A673 (cell line): ENCODE measurements at regions not wholly inside any gene's neighbourhood (a gene's known extent, or its start where the extent isn't known, plus 50 kb on each side); places are given as distances from the start of the nearest gene placed in this dataset.
A peak's percentile ranks its signal among the peaks of the same experiment; 100 is the strongest.

Experiments used
- BruUV-seq: library from RNA; stranded (reverse); fragments of 400-500 nt; replicated peaks from 2 replicates; lab custom pipeline; 2021; lab: Mats Ljungman, UMichigan
- CTCF ChIA-PET: fragments of 300-600 bp; sonication (Branson Sonifier 250); formaldehyde crosslinking; loops from one replicate; lab custom pipeline; 2022; ENCODE audit warnings: antibody characterized with exemption; lab: Charles Lee
- POLR2A ChIA-PET: fragments of 300-600 bp; sonication (Branson Sonifier 250); formaldehyde crosslinking; loops from one replicate; lab custom pipeline; 2022; ENCODE audit warnings: antibody characterized with exemption; ENCODE audit not compliant: low non-redundant PET; lab: Charles Lee
- DNase-seq: peaks from one replicate; pipeline ENCODE4 v3.0.0-alpha.2; 2015; ENCODE audit warnings: low spot score
- H3K27ac ChIP-seq: fragments of 200-600 bp; sonication (generic); 2 replicates; pipeline ENCODE4 v1.5.1; 2016; ENCODE audit warnings: mixed run types, low read depth, mild to moderate bottlenecking, mixed read lengths, antibody characterized with exemption, low read length; ENCODE audit not compliant: poor library complexity, severe bottlenecking
- H3K27me3 ChIP-seq: fragments of 200-600 bp; sonication (generic); replicated peaks from 2 replicates; pipeline ENCODE4 v1.6.1; 2017; ENCODE audit warnings: mixed run types, low read depth, mild to moderate bottlenecking, mixed read lengths, antibody characterized with exemption, low read length; ENCODE audit not compliant: insufficient read depth, poor library complexity
- H3K36me3 ChIP-seq: fragments of 200-600 bp; sonication (generic); 2 replicates; pipeline ENCODE4 v1.6.1; 2016; ENCODE audit warnings: mixed run types, mild to moderate bottlenecking, mixed read lengths, antibody characterized with exemption, low read length; ENCODE audit not compliant: insufficient read depth, poor library complexity, severe bottlenecking
- H3K4me1 ChIP-seq: fragments of 200-600 bp; sonication (generic); 2 replicates; pipeline ENCODE4 v1.6.1; 2017; ENCODE audit warnings: mixed run types, mild to moderate bottlenecking, mixed read lengths, antibody characterized with exemption, low read length; ENCODE audit not compliant: insufficient read depth, poor library complexity, severe bottlenecking
- H3K4me3 ChIP-seq: fragments of 200-600 bp; sonication (generic); 2 replicates; pipeline ENCODE4 v1.5.1; 2016; ENCODE audit warnings: low read depth, mixed run types, mild to moderate bottlenecking, mixed read lengths, low read length; ENCODE audit not compliant: poor library complexity, severe bottlenecking
- H3K9me3 ChIP-seq: fragments of 200-600 bp; sonication (generic); 2 replicates; pipeline ENCODE4 v1.6.1; 2016; ENCODE audit warnings: mixed run types, low read depth, mild to moderate bottlenecking, mixed read lengths, antibody characterized with exemption, low read length; ENCODE audit not compliant: poor library complexity, severe bottlenecking
- EZH2 ChIP-seq: fragments of 200-600 bp; sonication (generic); IDR thresholded peaks from 2 replicates; pipeline ENCODE4 v1.6.1; 2017; ENCODE audit warnings: borderline replicate concordance, low read depth, mild to moderate bottlenecking, mixed read lengths, antibody characterized with exemption, low read length; ENCODE audit not compliant: poor library complexity, severe bottlenecking
- intact Hi-C: fragments of 100-400 bp; cut with micrococcal nuclease; formaldehyde crosslinking; loops from one replicate; pipeline ENCODE4 v1.10.0; 2022; ENCODE audit not compliant: unreplicated experiment
- TF ChIP-seq, protein P1 (sequence below): fragments of 300-800, 200-600 bp; sonication (generic); conservative IDR thresholded peaks from 2 replicates; pipeline ENCODE4 v1.5.1; 2017; ENCODE audit warnings: low read depth, mild to moderate bottlenecking, antibody characterized with exemption, low read length, moderate library complexity, mixed read lengths

- Histone ChIP-seq H3K27me3 (peaks cover 93% of the 10 kb centered on the region), H3K4me1 (no peaks in the 10 kb centered on the region), H3K4me3 (no peak overlapping the region), H3K9me3 (no peaks in the 10 kb centered on the region), H3K36me3 (no peaks in the 10 kb centered on the region), H3K27ac (no peak overlapping the region)
- ChIA-PET CTCF (no interaction called here), POLR2A (no interaction called here)
- DNase-seq = no peak
- intact Hi-C loops = no loop called here
- TF ChIP-seq, protein P1, sequence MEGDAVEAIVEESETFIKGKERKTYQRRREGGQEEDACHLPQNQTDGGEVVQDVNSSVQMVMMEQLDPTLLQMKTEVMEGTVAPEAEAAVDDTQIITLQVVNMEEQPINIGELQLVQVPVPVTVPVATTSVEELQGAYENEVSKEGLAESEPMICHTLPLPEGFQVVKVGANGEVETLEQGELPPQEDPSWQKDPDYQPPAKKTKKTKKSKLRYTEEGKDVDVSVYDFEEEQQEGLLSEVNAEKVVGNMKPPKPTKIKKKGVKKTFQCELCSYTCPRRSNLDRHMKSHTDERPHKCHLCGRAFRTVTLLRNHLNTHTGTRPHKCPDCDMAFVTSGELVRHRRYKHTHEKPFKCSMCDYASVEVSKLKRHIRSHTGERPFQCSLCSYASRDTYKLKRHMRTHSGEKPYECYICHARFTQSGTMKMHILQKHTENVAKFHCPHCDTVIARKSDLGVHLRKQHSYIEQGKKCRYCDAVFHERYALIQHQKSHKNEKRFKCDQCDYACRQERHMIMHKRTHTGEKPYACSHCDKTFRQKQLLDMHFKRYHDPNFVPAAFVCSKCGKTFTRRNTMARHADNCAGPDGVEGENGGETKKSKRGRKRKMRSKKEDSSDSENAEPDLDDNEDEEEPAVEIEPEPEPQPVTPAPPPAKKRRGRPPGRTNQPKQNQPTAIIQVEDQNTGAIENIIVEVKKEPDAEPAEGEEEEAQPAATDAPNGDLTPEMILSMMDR = no peak
- no peak for TF ChIP-seq EZH2
- BruUV-seq = no TSS peak
Observed at GRCh38 chr1:143672983-143673382, 298.8 kb downstream of the FAM72C start.

- Histone ChIP-seq H3K4me3 (no peak overlapping the region), H3K27me3 (peaks cover 98% of the 10 kb centered on the region), H3K27ac (no peak overlapping the region), H3K36me3 (no peaks in the 10 kb centered on the region), H3K4me1 (no peaks in the 10 kb centered on the region), H3K9me3 (no peaks in the 10 kb centered on the region)
- ChIA-PET POLR2A (no interaction called here), CTCF (no interaction called here)
- TF ChIP-seq EZH2 = peak; percentile 12
- TF ChIP-seq, protein P1 = no peak
- DNase-seq = no peak
- intact Hi-C loops = no loop called here
- BruUV-seq = no TSS peak
Observed at GRCh38 chr1:143667730-143668129, 304.1 kb downstream of the FAM72C start.

GRCh38 chr1:143666851-143667250 is 304.9 kb downstream of the FAM72C start:
- Histone ChIP-seq H3K4me3 (no peak overlapping the region), H3K36me3 (no peaks in the 10 kb centered on the region), H3K27ac (no peak overlapping the region), H3K9me3 (no peaks in the 10 kb centered on the region), H3K27me3 (peaks cover 97% of the 10 kb centered on the region), H3K4me1 (no peaks in the 10 kb centered on the region)
- no TSS peak for BruUV-seq
- ChIA-PET CTCF (no interaction called here), POLR2A (no interaction called here)
- DNase-seq = no peak
- TF ChIP-seq, protein P1 = no peak
- no peak for TF ChIP-seq EZH2
- intact Hi-C loops = no loop called here
